Esophagus muscularis mucosa (tissue), 4 donors: ENCODE measurements at regions not wholly inside any gene's neighbourhood (a gene's known extent, or its start where the extent isn't known, plus 50 kb on each side); places are given as distances from the start of the nearest gene placed in this dataset.

ENCODE experiments used
- DNase-seq: peaks from one replicate; pipeline ENCODE4 v3.0.0-alpha.2; 2017; ENCODE audit errors: extremely low spot score
- H3K27ac ChIP-seq, 4 donors: fragments of 200-600 bp; sonication (generic); replicated peaks in 1 of 4; 1 replicate in 3 of 4; 2 replicates in 1 of 4; pipeline ENCODE4 v1.5.1; 2016 to 2019; ENCODE audit warnings: mild to moderate bottlenecking in 1 of 4
- H3K27me3 ChIP-seq, 4 donors: fragments of 200-600 bp; sonication (generic); one replicate each; pipeline versions ENCODE4 v1.5.1 to v1.6.0; 2016 to 2019
- H3K36me3 ChIP-seq, 4 donors: fragments of 200-600 bp; sonication (generic); one replicate each; pipeline ENCODE4 v1.5.1; 2016 to 2019
- H3K4me1 ChIP-seq, 4 donors: fragments of 200-600 bp; sonication (generic); one replicate each; pipeline ENCODE4 v1.5.1; 2016 to 2019
- H3K4me3 ChIP-seq, 4 donors: fragments of 200-600 bp; sonication (generic); 1 replicate in 2 of 4; 2 replicates in 2 of 4; pipeline ENCODE4 v1.5.1; 2016 to 2019; ENCODE audit warnings: mild to moderate bottlenecking in 4 of 4, moderate library complexity in 1 of 4
- H3K9me3 ChIP-seq, 4 donors: fragments of 200-600 bp; sonication (generic); 1 replicate in 3 of 4; 2 replicates in 1 of 4; pipeline ENCODE4 v1.5.1; 2016 to 2019
- CTCF ChIP-seq, 3 experiments: fragments of 200-600 bp in 2 of 3; fragments of 450-650 bp in 1 of 3; sonication (generic) in 2 of 3; IDR thresholded peaks; one replicate each; pipeline ENCODE4 v1.5.1; 2017 to 2019; ENCODE audit warnings: antibody characterized with exemption in 3 of 3, mild to moderate bottlenecking in 2 of 3, moderate library complexity in 1 of 3
- EP300 ChIP-seq: sonication (generic); formaldehyde crosslinking; IDR thresholded peaks from one replicate; pipeline ENCODE4 v1.6.1; 2017; ENCODE audit warnings: antibody characterized with exemption
- POLR2A ChIP-seq: fragments of 450-650 bp; IDR thresholded peaks from one replicate; pipeline ENCODE4 v1.6.1; 2017; ENCODE audit warnings: antibody characterized with exemption, moderate library complexity, mild to moderate bottlenecking, low read depth
- POLR2AphosphoS5 ChIP-seq, 2 donors: sonication (generic); formaldehyde crosslinking; IDR thresholded peaks; one replicate each; pipeline ENCODE4 v1.6.1; 2017; ENCODE audit warnings: antibody characterized with exemption in 2 of 2
- WGBS: methylation state at CpG from one replicate; pipeline ENCODE4 v1.1.5; 2018; 5-methylcytosine and 5-hydroxymethylcytosine counted together
- intact Hi-C: fragments of 100-400 bp; cut with DNase I; formaldehyde crosslinking; loops from one replicate; pipeline ENCODE4 v1.15.1; 2023

- H3K27me3 ChIP-seq, result no peaks in the 10 kb centered on the region
- H3K36me3 ChIP-seq, result no peaks in the 10 kb centered on the region
- H3K4me3 ChIP-seq, result no peak overlapping the region
- no peak for DNase-seq
- WGBS, result 73% methylated on average over 7 of the region's 7 CpGs
- no peaks in the 10 kb centered on the region for H3K9me3 ChIP-seq
- no peak overlapping the region for H3K27ac ChIP-seq
- no peaks in the 10 kb centered on the region for H3K4me1 ChIP-seq
- TF ChIP-seq CTCF (IDR thresholded peaks at IDR 0.05) (no peak), EP300 (no peak), POLR2A (no peak), POLR2AphosphoS5 (IDR thresholded peaks at IDR 0.05) (no peak)
- intact Hi-C loops, result no loop called here
Measured at GRCh38 chr2:129366263-129366662, 613.2 kb upstream of the RAB6C start.

- WGBS, result 84% methylated on average over 4 of the region's 4 CpGs
- Histone ChIP-seq H3K4me1 (no peaks in the 10 kb centered on the region), H3K36me3 (no peaks in the 10 kb centered on the region), H3K4me3 (no peak overlapping the region), H3K9me3 (no peaks in the 10 kb centered on the region), H3K27ac (no peak overlapping the region), H3K27me3 (no peaks in the 10 kb centered on the region)
- no peak for TF ChIP-seq EP300
- no peak for TF ChIP-seq POLR2AphosphoS5 (IDR thresholded peaks at IDR 0.05)
- no peak for TF ChIP-seq CTCF (IDR thresholded peaks at IDR 0.05)
- no peak for TF ChIP-seq POLR2A
- intact Hi-C loops, result no loop called here
- no peak for DNase-seq
Measured at GRCh38 chr2:129367107-129367506, 612.4 kb upstream of the RAB6C start.

- no peak overlapping the region for H3K4me3 ChIP-seq
Measured at GRCh38 chr2:129369437-129369836, 610.0 kb upstream of the RAB6C start.

GRCh38 chr2:129374452-129374851 lies 605.0 kb upstream of the RAB6C start:
- no peaks in the 10 kb centered on the region for H3K4me1 ChIP-seq
- no peaks in the 10 kb centered on the region for H3K36me3 ChIP-seq
- no peak overlapping the region for H3K27ac ChIP-seq
- H3K27me3 ChIP-seq, result no peaks in the 10 kb centered on the region
- TF ChIP-seq POLR2A (no peak), POLR2AphosphoS5 (IDR thresholded peaks at IDR 0.05) (no peak), CTCF (IDR thresholded peaks at IDR 0.05) (no peak), EP300 (no peak)
- intact Hi-C loops, result no loop called here
- H3K9me3 ChIP-seq, result no peaks in the 10 kb centered on the region
- WGBS, result 85% methylated on average over 7 of the region's 7 CpGs
- no peak overlapping the region for H3K4me3 ChIP-seq
- DNase-seq, result no peak

More at GRCh38 chr2:129369437-129369836, 610.0 kb upstream of the RAB6C start:
- intact Hi-C loops, result no loop called here
- Histone ChIP-seq H3K4me1 (no peaks in the 10 kb centered on the region), H3K36me3 (no peaks in the 10 kb centered on the region), H3K27ac (no peak overlapping the region), H3K9me3 (no peaks in the 10 kb centered on the region), H3K27me3 (no peaks in the 10 kb centered on the region)
- 100% methylated on average over 2 of the region's 2 CpGs for WGBS
- no peak for DNase-seq
- TF ChIP-seq EP300, result no peak
- TF ChIP-seq POLR2AphosphoS5 (IDR thresholded peaks at IDR 0.05), result no peak
- TF ChIP-seq POLR2A, result no peak
- TF ChIP-seq CTCF (IDR thresholded peaks at IDR 0.05), result no peak
